Activated naive CD4-positive, alpha-beta T cell treated with anti-CD3 and anti-CD28 coated beads, Interleukin-2, amount 10 ng/mL, durations not matched to agents 7 days and 5 days (primary cell): ENCODE measurements at regions not wholly inside any gene's neighbourhood (a gene's known extent, or its start where the extent isn't known, plus 50 kb on each side); places are given as distances from the start of the nearest gene placed in this dataset.
"Not testable (repeated sequence)": the region's sequence is repeated elsewhere in the genome, so short reads cannot be mapped to it uniquely, and the experiment has no call there.

ENCODE experiments used
- CTCF ChIA-PET: fragments of 350-600 bp; sonication (Branson Sonifier 250); formaldehyde crosslinking; loops from one replicate; lab custom pipeline; 2021; ENCODE audit warnings: antibody characterized with exemption; lab: Charles Lee
- DNase-seq: peaks from one replicate; pipeline ENCODE4 v3.0.0-alpha.2; 2020
- H3K27ac Mint-ChIP-seq: one replicate; pipeline ENCODE4 v1.8.0; 2021; ENCODE audit warnings: mild to moderate bottlenecking, moderate library complexity, mixed read lengths
- H3K27me3 Mint-ChIP-seq: one replicate; pipeline ENCODE4 v1.8.0; 2021; ENCODE audit warnings: mild to moderate bottlenecking, mixed read lengths
- H3K36me3 Mint-ChIP-seq: one replicate; pipeline ENCODE4 v1.8.0; 2021; ENCODE audit warnings: mixed read lengths
- H3K4me1 Mint-ChIP-seq: one replicate; pipeline ENCODE4 v1.8.0; 2021; ENCODE audit warnings: mixed read lengths
- H3K4me3 Mint-ChIP-seq: one replicate; pipeline ENCODE4 v1.8.0; 2021; ENCODE audit warnings: mild to moderate bottlenecking, moderate library complexity, mixed read lengths
- H3K9me3 Mint-ChIP-seq: one replicate; pipeline ENCODE4 v1.8.0; 2021; ENCODE audit warnings: mixed read lengths

GRCh38 chr3:130569461-130570365 is 52.7 kb downstream of the COL6A6 start:
- H3K4me1 Mint-ChIP-seq, result no peaks in the 10 kb centered on the region
- no peaks in the 10 kb centered on the region for H3K9me3 Mint-ChIP-seq
- CTCF ChIA-PET, result no interaction called here
- DNase-seq, result no peak
- peaks cover 4% of the 10 kb centered on the region for H3K27me3 Mint-ChIP-seq
- no peak overlapping the region for H3K4me3 Mint-ChIP-seq
- no peak overlapping the region for H3K27ac Mint-ChIP-seq
- H3K36me3 Mint-ChIP-seq, result no peaks in the 10 kb centered on the region

DNA sequence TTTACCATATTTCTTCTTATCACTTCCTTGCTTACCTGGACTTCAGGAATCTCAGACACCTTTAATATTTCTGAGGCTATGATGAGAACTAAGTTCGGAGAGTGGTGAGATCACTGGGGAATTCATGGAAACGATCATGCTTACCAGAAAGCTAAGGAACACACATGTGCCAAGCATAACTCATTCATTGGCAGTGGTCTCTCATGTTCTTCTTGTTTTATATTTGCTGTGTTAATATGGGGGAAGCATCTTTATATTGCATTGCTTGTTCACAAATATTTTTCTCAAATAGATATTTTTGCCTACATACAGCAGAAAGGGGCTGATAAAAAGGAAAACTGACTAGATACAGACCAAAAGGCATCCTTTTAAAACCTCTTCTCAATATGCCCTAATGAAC is 55.8 kb downstream of the COL6A6 start:
- H3K9me3 Mint-ChIP-seq, result no peaks in the 10 kb centered on the region
- no peaks in the 10 kb centered on the region for H3K36me3 Mint-ChIP-seq
- no peak overlapping the region for H3K27ac Mint-ChIP-seq
- H3K4me3 Mint-ChIP-seq, result no peak overlapping the region
- CTCF ChIA-PET, result no interaction called here
- H3K4me1 Mint-ChIP-seq, result no peaks in the 10 kb centered on the region
- peaks cover 11% of the 10 kb centered on the region for H3K27me3 Mint-ChIP-seq
- no peak for DNase-seq

DNA sequence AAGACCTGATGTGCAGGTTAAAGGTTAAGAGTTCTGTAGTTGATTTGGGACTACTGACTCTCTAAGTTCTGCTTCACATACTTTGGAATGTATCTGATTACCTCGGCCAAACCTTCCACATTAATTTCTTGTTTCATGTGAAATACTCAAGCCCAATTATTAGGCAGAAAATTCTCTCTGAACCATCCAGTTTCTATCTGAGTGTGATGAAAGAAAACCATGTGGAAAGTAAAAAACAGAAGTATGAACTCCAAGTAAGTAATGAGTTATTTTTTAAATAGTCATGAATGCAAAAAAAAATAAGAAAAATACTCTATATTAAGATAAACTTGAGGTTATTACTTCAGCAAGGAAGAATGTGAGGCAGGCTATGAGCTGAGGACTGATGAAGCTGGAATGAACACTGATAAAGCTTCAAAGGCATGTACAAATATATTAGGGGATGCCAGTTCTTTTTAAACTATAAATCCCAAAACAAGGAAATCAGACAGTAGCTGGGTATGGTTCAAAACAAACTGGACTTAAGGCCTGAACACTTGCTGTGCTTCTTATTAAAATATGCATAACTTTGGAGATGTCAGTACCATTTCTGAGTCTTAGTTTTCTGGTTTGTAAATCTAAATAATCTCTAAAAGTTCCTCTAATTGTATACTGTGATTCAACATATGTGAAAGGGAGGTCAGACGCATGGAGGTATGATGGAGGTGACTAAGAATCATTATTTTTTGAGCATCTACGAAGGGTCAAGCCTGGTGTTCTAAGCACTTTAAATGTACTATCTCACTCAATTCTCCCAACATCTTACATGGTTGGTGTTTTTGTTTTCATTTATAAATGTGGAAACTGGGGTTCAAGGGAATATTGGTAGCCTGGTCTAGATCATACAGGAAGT is 59.6 kb downstream of the COL6A6 start:
- Mint-ChIP-seq H3K27ac (no peak overlapping the region), H3K4me3 (no peak overlapping the region), H3K27me3 (peaks cover 11% of the 10 kb centered on the region), H3K36me3 (no peaks in the 10 kb centered on the region), H3K4me1 (no peaks in the 10 kb centered on the region), H3K9me3 (no peaks in the 10 kb centered on the region)
- CTCF ChIA-PET, result no interaction called here
- DNase-seq, result no peak

DNA sequence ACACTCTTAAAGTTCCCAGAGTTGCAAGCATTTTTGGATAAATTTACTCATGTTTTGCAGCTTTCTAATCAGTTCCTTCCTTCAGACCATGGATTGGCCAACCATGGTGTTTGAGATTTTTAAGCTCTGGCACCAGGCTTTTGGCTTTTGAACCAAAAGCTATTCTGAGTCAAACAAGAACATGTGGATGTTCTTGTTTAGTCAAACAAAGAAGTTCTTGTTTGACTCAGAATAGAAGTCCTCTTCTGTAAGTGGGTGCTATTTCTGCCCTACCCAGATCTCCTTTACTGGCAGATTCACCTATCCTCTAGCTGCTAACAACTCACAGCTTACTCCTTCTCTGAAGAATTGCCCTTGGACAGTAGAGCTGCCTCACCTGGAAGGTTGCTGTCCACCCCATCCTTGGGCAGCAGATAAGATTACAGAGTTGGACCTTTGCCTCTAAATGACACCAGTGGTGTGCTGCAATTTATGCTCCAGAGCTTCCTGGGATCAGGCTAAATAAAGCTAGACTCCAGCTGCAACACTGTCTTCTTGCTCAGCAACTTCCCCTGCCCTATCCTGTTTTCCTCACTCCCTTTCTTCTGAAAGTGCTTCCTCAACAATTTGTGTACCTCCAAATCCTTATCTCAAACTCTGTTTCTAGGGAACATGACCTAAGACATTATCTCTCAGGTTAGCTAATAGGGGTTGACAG is 65.6 kb downstream of the COL6A6 start:
- Mint-ChIP-seq H3K36me3 (no peaks in the 10 kb centered on the region), H3K9me3 (no peaks in the 10 kb centered on the region), H3K4me1 (no peaks in the 10 kb centered on the region), H3K27ac (no peak overlapping the region), H3K4me3 (no peak overlapping the region), H3K27me3 (no peaks in the 10 kb centered on the region)
- CTCF ChIA-PET, result interaction anchor here (1.2 kb wide), 1 partner anchor 306 kb away, joined by 3 read pairs; no protein-coding TSS in a partner anchor
- no peak for DNase-seq

GRCh38 chr3:130594749-130595148 is 77.8 kb downstream of the COL6A6 start:
- H3K4me3 Mint-ChIP-seq, DNase-seq, H3K36me3 Mint-ChIP-seq, H3K4me1 Mint-ChIP-seq, CTCF ChIA-PET, H3K27me3 Mint-ChIP-seq, H3K27ac Mint-ChIP-seq, H3K9me3 Mint-ChIP-seq: not testable (repeated sequence)

DNA sequence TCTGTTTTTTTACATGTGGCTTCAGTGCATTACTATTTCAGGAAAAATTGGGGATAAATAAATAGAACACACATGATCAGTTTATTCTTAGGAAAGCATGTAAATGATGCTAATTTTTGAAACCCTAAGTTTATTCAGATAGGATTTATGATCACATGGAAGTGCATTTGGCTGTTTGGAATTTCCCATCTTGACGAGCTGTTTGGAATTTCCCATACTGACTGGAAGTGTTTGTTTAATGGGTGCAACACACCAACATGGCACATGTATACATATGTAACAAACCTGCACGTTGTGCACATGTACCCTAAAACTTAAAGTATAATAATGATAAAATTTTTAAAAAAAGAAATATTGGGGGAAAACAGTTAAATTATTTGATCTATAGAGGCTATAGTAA is 79.5 kb downstream of the COL6A6 start:
- no peak for DNase-seq
- Mint-ChIP-seq H3K36me3 (no peaks in the 10 kb centered on the region), H3K27me3 (peaks cover 7% of the 10 kb centered on the region), H3K4me1 (no peaks in the 10 kb centered on the region), H3K4me3 (no peak overlapping the region), H3K27ac (no peak overlapping the region), H3K9me3 (no peaks in the 10 kb centered on the region)
- CTCF ChIA-PET, result no interaction called here

DNA sequence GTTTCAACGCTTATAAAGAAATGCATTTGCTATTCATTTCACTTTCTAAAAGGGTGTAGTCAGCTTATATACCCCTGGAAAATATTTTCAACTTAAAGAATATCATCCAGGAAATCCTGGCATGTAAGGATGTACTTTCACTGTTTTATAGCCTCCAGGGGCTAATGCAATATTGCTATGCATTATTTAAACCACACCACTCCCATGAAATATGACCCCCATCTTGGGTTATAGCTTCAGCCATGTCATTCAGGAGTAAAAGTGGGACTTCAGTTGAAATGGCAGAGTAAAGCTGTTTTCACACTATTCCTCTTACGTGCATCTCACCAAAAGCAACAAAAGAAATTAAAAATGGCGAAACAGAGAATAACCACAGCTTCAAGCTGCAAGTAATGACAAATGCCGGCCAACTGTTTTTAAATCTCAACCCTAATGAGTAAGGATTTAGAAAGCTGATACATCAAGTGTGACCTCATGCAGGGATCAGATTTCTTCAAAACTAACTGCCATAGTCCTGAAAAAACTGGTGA is 84.5 kb downstream of the COL6A6 start:
- peaks cover 4% of the 10 kb centered on the region for H3K27me3 Mint-ChIP-seq
- no peaks in the 10 kb centered on the region for H3K4me1 Mint-ChIP-seq
- H3K36me3 Mint-ChIP-seq, result no peaks in the 10 kb centered on the region
- CTCF ChIA-PET, result no interaction called here
- no peak overlapping the region for H3K4me3 Mint-ChIP-seq
- H3K9me3 Mint-ChIP-seq, result peaks cover 6% of the 10 kb centered on the region
- DNase-seq, result no peak
- H3K27ac Mint-ChIP-seq, result no peak overlapping the region

GRCh38 chr3:130604806-130605205 is 87.8 kb downstream of the COL6A6 start:
- H3K4me1 Mint-ChIP-seq, result no peaks in the 10 kb centered on the region
- no peak overlapping the region for H3K4me3 Mint-ChIP-seq
- peaks cover 2% of the 10 kb centered on the region for H3K27me3 Mint-ChIP-seq
- peaks cover 14% of the 10 kb centered on the region for H3K9me3 Mint-ChIP-seq
- H3K27ac Mint-ChIP-seq, result no peak overlapping the region
- no peak for DNase-seq
- CTCF ChIA-PET, result no interaction called here
- H3K36me3 Mint-ChIP-seq, result no peaks in the 10 kb centered on the region

- DNase-seq, result no peak
- Mint-ChIP-seq H3K9me3 (peaks cover 14% of the 10 kb centered on the region), H3K27me3 (no peaks in the 10 kb centered on the region), H3K27ac (no peak overlapping the region), H3K4me3 (no peak overlapping the region), H3K36me3 (no peaks in the 10 kb centered on the region), H3K4me1 (no peaks in the 10 kb centered on the region)
- CTCF ChIA-PET, result no interaction called here
Observed at GRCh38 chr3:130606336-130606735, 89.4 kb downstream of the COL6A6 start.

DNA sequence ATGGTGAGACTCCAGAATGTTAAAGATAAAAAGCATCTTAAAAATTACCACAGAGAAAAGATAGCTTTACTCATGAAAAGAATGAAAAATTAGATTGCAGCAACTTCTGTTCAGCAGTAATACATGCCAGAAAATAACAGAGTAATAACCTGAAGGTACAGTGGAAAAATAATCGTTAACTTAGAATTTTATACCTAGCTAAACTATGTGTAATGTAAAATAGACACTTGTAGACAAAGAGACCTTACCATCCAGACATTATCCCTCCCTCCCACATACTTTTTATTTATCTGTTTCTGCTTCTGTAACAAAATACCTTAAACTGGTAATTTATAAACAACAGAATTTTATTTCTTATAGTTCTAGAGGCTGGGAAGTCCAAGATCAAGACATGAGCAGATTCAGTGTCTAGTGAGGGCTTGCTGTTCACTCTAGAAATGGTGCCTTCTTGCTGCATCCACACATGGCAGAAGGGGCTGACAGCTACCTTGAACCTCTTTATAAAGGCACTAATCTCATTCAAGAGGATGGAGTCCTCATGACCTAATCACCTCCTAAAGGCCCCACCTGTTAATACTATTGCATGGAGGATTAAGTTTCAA is 90.7 kb downstream of the COL6A6 start:
- Mint-ChIP-seq H3K4me3 (no peak overlapping the region), H3K27me3 (no peaks in the 10 kb centered on the region), H3K27ac (no peak overlapping the region), H3K9me3 (peaks cover 21% of the 10 kb centered on the region), H3K4me1 (no peaks in the 10 kb centered on the region), H3K36me3 (no peaks in the 10 kb centered on the region)
- DNase-seq, result no peak
- CTCF ChIA-PET, result no interaction called here

DNA sequence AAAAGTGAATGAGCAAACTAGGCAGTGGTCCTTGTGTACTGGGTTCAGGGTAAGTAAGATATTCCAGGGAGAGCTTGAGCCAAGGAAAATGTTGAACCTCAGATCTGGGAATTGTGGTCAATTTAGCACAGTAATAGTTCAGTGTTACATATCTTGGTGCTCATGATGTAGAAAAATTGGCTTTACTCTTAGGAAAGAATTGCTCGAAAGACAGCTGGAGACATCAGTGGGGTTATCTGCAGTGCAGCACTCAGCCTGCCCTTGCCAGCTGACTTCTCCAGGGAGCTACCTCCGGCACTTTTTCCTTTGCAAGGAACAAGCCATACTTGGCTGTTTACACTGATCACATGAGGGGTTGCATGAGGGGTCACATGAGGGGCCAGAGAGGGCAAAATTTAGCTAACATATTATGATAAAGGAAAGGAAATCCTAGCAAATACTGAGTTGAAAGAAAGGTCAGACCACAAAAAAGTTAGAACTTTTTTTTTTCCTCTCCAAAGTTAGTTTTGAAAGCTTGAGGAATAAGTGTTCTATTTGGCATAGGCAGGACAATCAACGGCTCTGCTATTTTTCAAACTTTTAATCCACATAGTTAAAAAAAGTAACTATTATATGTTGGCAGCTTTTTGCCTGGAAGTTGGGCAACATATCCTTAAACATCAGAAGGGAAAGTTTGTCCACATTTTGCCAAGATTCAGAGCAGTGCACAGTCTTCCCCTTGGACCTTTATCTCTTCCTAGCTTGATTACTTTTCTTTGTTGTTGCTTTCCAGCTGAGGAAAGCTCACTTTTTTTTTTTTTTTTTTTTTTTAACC is 92.4 kb downstream of the COL6A6 start:
- CTCF ChIA-PET, result interaction anchor here (0.7 kb wide), 1 partner anchor 1900 kb away, joined by 3 read pairs; no protein-coding TSS in a partner anchor
- DNase-seq, result no peak
- no peak overlapping the region for H3K4me3 Mint-ChIP-seq
- no peak overlapping the region for H3K27ac Mint-ChIP-seq
- peaks cover 21% of the 10 kb centered on the region for H3K9me3 Mint-ChIP-seq
- H3K36me3 Mint-ChIP-seq, result no peaks in the 10 kb centered on the region
- H3K4me1 Mint-ChIP-seq, result no peaks in the 10 kb centered on the region
- H3K27me3 Mint-ChIP-seq, result no peaks in the 10 kb centered on the region

DNA sequence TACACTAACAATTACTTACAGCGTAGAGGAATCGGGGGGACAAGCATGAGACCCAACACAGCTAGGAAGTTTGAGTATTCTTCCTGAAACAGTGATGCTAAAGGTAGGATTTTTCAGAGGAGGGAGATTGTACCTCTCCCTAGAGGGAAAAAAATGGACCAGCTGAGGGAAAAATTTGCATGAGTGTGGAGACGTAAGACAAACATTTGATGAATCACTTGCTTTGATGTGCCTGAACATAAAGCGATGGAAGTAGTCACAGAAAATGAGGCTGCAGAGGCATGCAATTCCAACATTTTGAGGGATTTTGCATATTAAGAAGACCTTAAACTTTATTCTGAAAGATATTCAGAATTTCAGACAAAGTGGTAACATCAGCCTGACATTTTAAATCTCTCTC is 102.2 kb downstream of the COL6A6 start:
- Mint-ChIP-seq H3K27me3 (no peaks in the 10 kb centered on the region), H3K4me3 (no peak overlapping the region), H3K9me3 (no peaks in the 10 kb centered on the region), H3K36me3 (no peaks in the 10 kb centered on the region), H3K4me1 (no peaks in the 10 kb centered on the region), H3K27ac (no peak overlapping the region)
- CTCF ChIA-PET, result no interaction called here
- DNase-seq, result no peak

- CTCF ChIA-PET, result no interaction called here
- Mint-ChIP-seq H3K9me3 (no peaks in the 10 kb centered on the region), H3K4me3 (no peak overlapping the region), H3K36me3 (no peaks in the 10 kb centered on the region), H3K27ac (no peak overlapping the region), H3K27me3 (no peaks in the 10 kb centered on the region), H3K4me1 (no peaks in the 10 kb centered on the region)
- no peak for DNase-seq
Observed at GRCh38 chr3:130621824-130622223, 104.8 kb downstream of the COL6A6 start.
